HCT116 (cell line): ENCODE measurements at regions not wholly inside any gene's neighbourhood (a gene's known extent, or its start where the extent isn't known, plus 50 kb on each side); places are given as distances from the start of the nearest gene placed in this dataset.

Experiments used
- ATAC-seq: fragments of 200-7000 bp; cut with Tn5 transposase; 2 replicates; pipeline ENCODE4 v1.9.1; 2020; ENCODE audit warnings: mild to moderate bottlenecking, moderate library complexity
- BruUV-seq: library from RNA; stranded (reverse); fragments of 400-500 nt; replicated peaks from 2 replicates; lab custom pipeline; 2021; lab: Mats Ljungman, UMichigan
- CTCF ChIA-PET: fragments of 300-600 bp; sonication (Branson Sonifier 250); formaldehyde crosslinking; loops from one replicate; lab custom pipeline; 2021; ENCODE audit warnings: antibody characterized with exemption; lab: Charles Lee
- POLR2A ChIA-PET: fragments of 300-600, 350-600 bp; sonication (Branson Sonifier 250); formaldehyde crosslinking; loops from one replicate; lab custom pipeline; 2021; ENCODE audit warnings: antibody characterized with exemption; lab: Charles Lee
- RAD21 ChIA-PET, 2 experiments: fragments of 300-600 bp; sonication (Branson Sonifier 250); formaldehyde crosslinking; loops; one replicate each; lab custom pipeline; 2023; ENCODE audit warnings: low total read pairs in 2 of 2; ENCODE audit not compliant: uncharacterized antibody in 2 of 2, unreplicated experiment in 2 of 2, low non-redundant PET in 1 of 2; lab: Charles Lee
- DNase-seq: peaks from one replicate; pipeline ENCODE4 v3.0.0-alpha.2; 2010; ENCODE audit warnings: low read depth, low spot score
- H2AFZ ChIP-seq: fragments of 200-600 bp; shearing (Covaris generic), sonication (generic); 2 replicates; pipeline ENCODE4 v1.6.1; 2017; ENCODE audit warnings: low read depth, mixed run types, mixed read lengths, antibody characterized with exemption, low read length; ENCODE audit not compliant: poor library complexity, severe bottlenecking
- H3K27ac ChIP-seq: 2 replicates; pipeline ENCODE4 v1.5.1; 2012; ENCODE audit warnings: low read depth, low read length
- H3K27me3 ChIP-seq: fragments of 200-600 bp; sonication (generic); 2 replicates; pipeline ENCODE4 v1.6.1; 2016; ENCODE audit warnings: mixed run types, low read length, mixed read lengths; ENCODE audit not compliant: insufficient read depth
- H3K36me3 ChIP-seq, 2 experiments: fragments of 200-500 bp in 1 of 2; fragments of 200-600 bp in 1 of 2; sonication (Bioruptor generic) in 1 of 2; sonication (generic) in 1 of 2; 2 replicates each; pipeline versions ENCODE4 v1.5.1 to v1.6.1; 2014 to 2016; ENCODE audit warnings: low read length in 2 of 2, inconsistent platforms in 1 of 2, mixed read lengths in 1 of 2, mixed run types in 1 of 2; ENCODE audit not compliant: insufficient read depth in 2 of 2, control insufficient read depth in 1 of 2
- H3K4me1 ChIP-seq, 2 experiments: fragments of 200-600 bp in 1 of 2; sonication (generic) in 1 of 2; 2 replicates each; pipeline versions ENCODE4 v1.5.1 to v1.6.1; 2012 to 2017; ENCODE audit warnings: low read length in 2 of 2, inconsistent platforms in 1 of 2, mild to moderate bottlenecking in 1 of 2, mixed read lengths in 1 of 2, mixed run types in 1 of 2, moderate library complexity in 1 of 2; ENCODE audit not compliant: insufficient read depth in 2 of 2, control insufficient read depth in 1 of 2
- H3K4me2 ChIP-seq: fragments of 200-600 bp; sonication (generic); 2 replicates; pipeline ENCODE4 v1.6.1; 2017; ENCODE audit warnings: mixed run types, low read length, mixed read lengths
- H3K4me3 ChIP-seq, 2 experiments: fragments of 200-600 bp in 1 of 2; sonication (generic) in 1 of 2; replicated peaks in 1 of 2; 2 replicates each; pipeline ENCODE4 v1.5.1; 2011 to 2016; ENCODE audit warnings: low read length in 2 of 2, control low read depth in 1 of 2, low read depth in 1 of 2, mild to moderate bottlenecking in 1 of 2, mixed read lengths in 1 of 2, mixed run types in 1 of 2
- H3K79me2 ChIP-seq: fragments of 200-600 bp; sonication (generic); 2 replicates; pipeline ENCODE4 v1.6.1; 2017; ENCODE audit warnings: mild to moderate bottlenecking, mixed run types, low read length, moderate library complexity, mixed read lengths; ENCODE audit not compliant: insufficient read depth
- H3K9ac ChIP-seq: fragments of 200-600 bp; sonication (generic); 2 replicates; pipeline ENCODE4 v1.6.1; 2016; ENCODE audit warnings: low read length, mixed read lengths
- H3K9me2 ChIP-seq: fragments of 200-600 bp; sonication (generic), shearing (Covaris generic); 2 replicates; pipeline ENCODE4 v1.6.1; 2017; ENCODE audit warnings: mixed run types, mild to moderate bottlenecking, moderate library complexity; ENCODE audit not compliant: insufficient read depth
- H3K9me3 ChIP-seq, 2 experiments: fragments of 200-500 bp in 1 of 2; fragments of 200-600 bp in 1 of 2; sonication (Bioruptor generic) in 1 of 2; sonication (generic) in 1 of 2; 2 replicates each; pipeline ENCODE4 v1.6.1; 2014 to 2017; ENCODE audit warnings: low read length in 2 of 2, mixed read lengths in 2 of 2, inconsistent platforms in 1 of 2, low read depth in 1 of 2, mild to moderate bottlenecking in 1 of 2, mixed run types in 1 of 2, moderate library complexity in 1 of 2; ENCODE audit not compliant: control insufficient read depth in 1 of 2, insufficient read depth in 1 of 2
- H4K20me1 ChIP-seq: fragments of 200-600 bp; sonication (generic), shearing (Covaris generic); 2 replicates; pipeline ENCODE4 v1.6.1; 2017; ENCODE audit warnings: mixed run types, mild to moderate bottlenecking, moderate library complexity; ENCODE audit not compliant: insufficient read depth
- CTCF ChIP-seq, 3 experiments: fragments of 200-600 bp in 1 of 3; sonication (generic) in 1 of 3; IDR thresholded peaks in 2 of 3; conservative IDR thresholded peaks in 1 of 3; 2 replicates each; pipeline ENCODE4 v1.5.1; 2012 to 2017; ENCODE audit warnings: low read depth in 2 of 3, low read length in 2 of 3, antibody characterized with exemption in 1 of 3, borderline replicate concordance in 1 of 3, control low read depth in 1 of 3, mild to moderate bottlenecking in 1 of 3, mixed read lengths in 1 of 3, mixed run types in 1 of 3, moderate library complexity in 1 of 3; ENCODE audit not compliant: insufficient read depth in 1 of 3
- ELF1 ChIP-seq: IDR thresholded peaks from 2 replicates; pipeline ENCODE4 v1.6.1; 2012; ENCODE audit warnings: low read depth, borderline replicate concordance
- EZH2phosphoT487 ChIP-seq: fragments of 200-600 bp; IDR thresholded peaks from 2 replicates; pipeline ENCODE4 v1.6.1; 2018; ENCODE audit warnings: antibody characterized with exemption, borderline replicate concordance
- FOSL1 ChIP-seq: IDR thresholded peaks from 2 replicates; pipeline ENCODE4 v1.6.1; 2012; ENCODE audit warnings: low read depth
- JUND ChIP-seq: IDR thresholded peaks from 2 replicates; pipeline ENCODE4 v1.6.1; 2012
- POLR2A ChIP-seq: IDR thresholded peaks from 2 replicates; pipeline ENCODE4 v1.7.0; 2011; ENCODE audit warnings: borderline replicate concordance; ENCODE audit not compliant: insufficient read depth, insufficient read length; ENCODE audit errors: extremely low read depth
- RAD21 ChIP-seq: IDR thresholded peaks from 2 replicates; pipeline ENCODE4 v1.6.1; 2012; ENCODE audit warnings: low read depth, mild to moderate bottlenecking
- SIN3A ChIP-seq: IDR thresholded peaks from 2 replicates; pipeline ENCODE4 v1.6.1; 2012; ENCODE audit warnings: low read depth
- SRF ChIP-seq: IDR thresholded peaks from 2 replicates; pipeline ENCODE4 v1.6.1; 2012; ENCODE audit warnings: low read depth
- TCF7L2 ChIP-seq: IDR thresholded peaks from 2 replicates; pipeline ENCODE4 v1.7.0; 2011; ENCODE audit warnings: borderline replicate concordance, inconsistent platforms; ENCODE audit not compliant: insufficient read depth, insufficient read length; ENCODE audit errors: extremely low read depth
- YY1 ChIP-seq: IDR thresholded peaks from 2 replicates; pipeline ENCODE4 v1.6.1; 2011; ENCODE audit warnings: low read length, low read depth, moderate library complexity, mild to moderate bottlenecking; ENCODE audit not compliant: insufficient replicate concordance; ENCODE audit errors: extremely low read depth
- ZFX ChIP-seq: fragments of 450-650 bp; IDR thresholded peaks from 2 replicates; pipeline ENCODE4 v1.6.1; 2017
- ZNF274 ChIP-seq: fragments of 200-500 bp; sonication (Bioruptor generic); IDR thresholded peaks from 2 replicates; pipeline ENCODE4 v1.6.1; 2014; ENCODE audit warnings: mild to moderate bottlenecking, low read depth, low read length, inconsistent platforms
- intact Hi-C: fragments of 100-400 bp; cut with micrococcal nuclease; formaldehyde crosslinking; loops from 2 replicates; pipeline ENCODE4 v1.10.0; 2022

- no peak for TF ChIP-seq YY1
- no peak for TF ChIP-seq SIN3A
- TF ChIP-seq JUND, result no peak
- TF ChIP-seq SRF, result no peak
- no peak for TF ChIP-seq ELF1
- no peak for TF ChIP-seq TCF7L2
- TF ChIP-seq FOSL1, result no peak
- TF ChIP-seq EZH2phosphoT487, result no peak
- no peak for TF ChIP-seq POLR2A
- TF ChIP-seq CTCF (IDR thresholded peaks at IDR 0.05 in 2 of 3, conservative IDR thresholded peaks at IDR 0.05 in 1 of 3; ENCODE audit: borderline replicate concordance in 1 of 3, insufficient read depth in 1 of 3, low read depth in 2 of 3, low read length in 2 of 3), result no peak
- no peak for TF ChIP-seq RAD21
- TF ChIP-seq ZFX, result no peak
- TF ChIP-seq ZNF274, result no peak
- H3K4me1 ChIP-seq, result no peaks in the 10 kb centered on the region
- H3K4me3 ChIP-seq, result no peak overlapping the region
- ChIA-PET RAD21 (no interaction called here), POLR2A (no interaction called here), CTCF (no interaction called here)
- no peaks in the 10 kb centered on the region for H4K20me1 ChIP-seq
- intact Hi-C loops, result no loop called here
- ATAC-seq (no peak), DNase-seq (no peak)
- BruUV-seq, result no TSS peak
- H3K4me2 ChIP-seq, result no peak overlapping the region
- H3K9me3 ChIP-seq, result no peaks in the 10 kb centered on the region
- no peaks in the 10 kb centered on the region for H3K27me3 ChIP-seq
- no peaks in the 10 kb centered on the region for H3K79me2 ChIP-seq
- no peaks in the 10 kb centered on the region for H3K9me2 ChIP-seq
- no peak overlapping the region for H3K9ac ChIP-seq
- no peak overlapping the region for H3K27ac ChIP-seq
- no peak overlapping the region for H2AFZ ChIP-seq
- no peaks in the 10 kb centered on the region for H3K36me3 ChIP-seq
These were observed 117.9 kb upstream of the CFAP20DC start for GRCh38 chr3:59167756-59168155.
